ENCODE measurements at regions not wholly inside any gene's neighbourhood (a gene's known extent, or its start where the extent isn't known, plus 50 kb on each side); places are given as distances from the start of the nearest gene placed in this dataset.

- peak overlapping the region; percentile 57; the same call in 1 of the 2 replicates for H2AFZ ChIP-seq (ENCODE audit: low read length)
- peaks cover 49% of the 10 kb centered on the region for H3K4me1 ChIP-seq (ENCODE audit: insufficient read depth, low read length, poor library complexity, severe bottlenecking)
These were observed 357.5 kb upstream of the ID2 start for GRCh38 chr2:8324164-8324856.

DNA sequence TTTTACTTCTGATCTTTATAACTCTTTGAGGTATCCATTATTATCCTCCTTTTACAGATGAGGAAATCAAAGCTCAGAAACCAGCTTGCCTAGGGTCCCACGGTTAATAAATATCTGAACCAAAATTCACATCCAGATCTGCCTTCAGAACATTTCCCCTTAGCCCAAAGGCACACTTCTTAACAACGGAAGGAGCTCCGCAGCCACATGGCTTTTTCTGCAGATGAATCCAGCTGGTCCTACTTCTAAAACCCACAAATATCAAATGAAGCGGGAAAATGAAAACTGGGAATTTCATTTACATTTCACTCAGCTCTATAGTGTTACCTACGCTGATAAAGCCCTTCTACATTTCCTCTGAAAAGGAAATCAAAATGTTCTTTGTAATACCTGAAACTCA lies 357.0 kb upstream of the ID2 start:
- Histone ChIP-seq H3K79me2 (ENCODE audit: insufficient read depth, low read length) (no peaks in the 10 kb centered on the region), H3K4me1 (ENCODE audit: insufficient read depth, low read length, poor library complexity, severe bottlenecking) (peaks cover 49% of the 10 kb centered on the region), H3K4me2 (ENCODE audit: low read depth, low read length, poor library complexity, severe bottlenecking) (peak overlapping the region; percentile 15), H3K4me3 (ENCODE audit: low read length, poor library complexity, severe bottlenecking) (no peak overlapping the region), H2AFZ (ENCODE audit: low read length) (no peak overlapping the region), H3K9me2 (replicated peaks; ENCODE audit: low read depth, low read length) (no peaks in the 10 kb centered on the region), H3F3A (ENCODE audit: low read depth) (no peaks in the 10 kb centered on the region), H3K9me3 (ENCODE audit: insufficient read depth, low read depth, low read length) (no peaks in the 10 kb centered on the region), H3K27me3 (ENCODE audit: insufficient read depth, low read length, poor library complexity, severe bottlenecking) (no peaks in the 10 kb centered on the region), H3K36me3 (ENCODE audit: insufficient read depth, low read length) (no peaks in the 10 kb centered on the region), H4K20me1 (ENCODE audit: insufficient read depth, low read length, poor library complexity, severe bottlenecking) (no peaks in the 10 kb centered on the region), H3K9ac (ENCODE audit: low read depth, low read length, poor library complexity, severe bottlenecking) (peak overlapping the region; percentile 6)
- no peak for TF ChIP-seq CTCF (conservative IDR thresholded peaks at IDR 0.05; ENCODE audit: low read length)
- no peak for TF ChIP-seq EZH2phosphoT487 (IDR thresholded peaks at IDR 0.05; ENCODE audit: borderline replicate concordance)

More at GRCh38 chr2:8324164-8324856, 357.5 kb upstream of the ID2 start:
- H3K79me2 ChIP-seq (ENCODE audit: insufficient read depth, low read length), result no peaks in the 10 kb centered on the region
- H4K20me1 ChIP-seq (ENCODE audit: insufficient read depth, low read length, poor library complexity, severe bottlenecking), result no peaks in the 10 kb centered on the region
- no peaks in the 10 kb centered on the region for H3K36me3 ChIP-seq (ENCODE audit: insufficient read depth, low read length)
- no peaks in the 10 kb centered on the region for H3K27me3 ChIP-seq (ENCODE audit: insufficient read depth, low read length, poor library complexity, severe bottlenecking)
- peak overlapping the region; percentile 6 for H3K9ac ChIP-seq (ENCODE audit: low read depth, low read length, poor library complexity, severe bottlenecking)
- no peak overlapping the region for H3K4me3 ChIP-seq (ENCODE audit: low read length, poor library complexity, severe bottlenecking)
- no peaks in the 10 kb centered on the region for H3K9me3 ChIP-seq (ENCODE audit: insufficient read depth, low read depth, low read length)
- H3K9me2 ChIP-seq (replicated peaks; ENCODE audit: low read depth, low read length), result no peaks in the 10 kb centered on the region
- H3F3A ChIP-seq (ENCODE audit: low read depth), result no peaks in the 10 kb centered on the region
- peak overlapping the region; percentile 15 for H3K4me2 ChIP-seq (ENCODE audit: low read depth, low read length, poor library complexity, severe bottlenecking)
- TF ChIP-seq CTCF (conservative IDR thresholded peaks at IDR 0.05; ENCODE audit: low read length), result no peak
- no peak for TF ChIP-seq EZH2phosphoT487 (IDR thresholded peaks at IDR 0.05; ENCODE audit: borderline replicate concordance)

DNA sequence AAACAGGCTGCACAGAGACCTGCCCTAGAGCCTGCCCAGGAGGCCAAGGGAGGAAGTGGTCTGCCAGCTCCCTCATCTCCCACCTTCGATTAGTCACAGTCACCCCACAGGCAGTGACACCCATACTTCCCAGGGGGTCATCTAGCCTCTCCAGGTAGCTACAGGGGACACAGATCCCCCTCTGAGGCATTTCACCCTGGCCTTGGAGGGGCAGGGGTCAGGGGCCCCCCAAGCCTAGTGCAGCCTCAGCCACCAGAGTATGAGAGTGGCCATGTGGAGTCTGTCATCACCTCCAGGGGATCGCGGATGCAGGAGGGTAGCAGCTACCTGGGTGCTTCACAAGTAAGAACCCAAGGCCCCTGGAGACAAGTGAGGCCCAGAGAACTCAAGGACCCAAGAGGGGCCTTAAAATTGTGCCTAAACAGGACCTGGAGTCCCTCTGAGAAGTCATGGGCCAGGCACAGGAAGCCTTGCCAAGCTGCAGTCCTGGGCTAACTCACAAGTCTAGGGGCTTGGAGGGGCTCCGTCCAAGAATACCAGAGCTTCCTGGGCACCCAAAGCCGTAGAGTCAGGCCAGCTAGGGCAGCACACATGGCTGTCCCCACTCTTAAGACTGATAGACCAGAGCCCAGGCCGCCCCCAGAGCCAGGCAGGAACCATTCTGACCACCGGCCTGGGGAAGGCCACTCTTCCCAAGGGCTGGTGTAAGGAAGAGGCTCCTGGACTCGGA lies 354.3 kb upstream of the ID2 start:
- H3K9me3 ChIP-seq (ENCODE audit: insufficient read depth, low read depth, low read length), result no peaks in the 10 kb centered on the region
- TF ChIP-seq EZH2phosphoT487 (IDR thresholded peaks at IDR 0.05; ENCODE audit: borderline replicate concordance) (no peak), CTCF (conservative IDR thresholded peaks at IDR 0.05; ENCODE audit: low read length) (no peak)
- H3K36me3 ChIP-seq (ENCODE audit: insufficient read depth, low read length), result no peaks in the 10 kb centered on the region
- peak overlapping the region; percentile 16 for H3K9ac ChIP-seq (ENCODE audit: low read depth, low read length, poor library complexity, severe bottlenecking)
- H4K20me1 ChIP-seq (ENCODE audit: insufficient read depth, low read length, poor library complexity, severe bottlenecking), result no peaks in the 10 kb centered on the region
- H3F3A ChIP-seq (ENCODE audit: low read depth), result no peaks in the 10 kb centered on the region
- H3K4me3 ChIP-seq (ENCODE audit: low read length, poor library complexity, severe bottlenecking), result no peak overlapping the region
- H3K79me2 ChIP-seq (ENCODE audit: insufficient read depth, low read length), result no peaks in the 10 kb centered on the region
- H3K27me3 ChIP-seq (ENCODE audit: insufficient read depth, low read length, poor library complexity, severe bottlenecking), result no peaks in the 10 kb centered on the region
- H3K9me2 ChIP-seq (replicated peaks; ENCODE audit: low read depth, low read length), result no peaks in the 10 kb centered on the region
- H2AFZ ChIP-seq (ENCODE audit: low read length), result no peak overlapping the region
- peak overlapping the region; percentile 2 for H3K4me2 ChIP-seq (ENCODE audit: low read depth, low read length, poor library complexity, severe bottlenecking)
- peaks cover 62% of the 10 kb centered on the region for H3K4me1 ChIP-seq (ENCODE audit: insufficient read depth, low read length, poor library complexity, severe bottlenecking)

All from Loucy (cell line).